Ovary (tissue), 7 donors: ENCODE measurements at regions not wholly inside any gene's neighbourhood (a gene's known extent, or its start where the extent isn't known, plus 50 kb on each side); places are given as distances from the start of the nearest gene placed in this dataset.

Experiments
- DNase-seq, 5 donors: peaks; one replicate each; pipeline ENCODE4 v3.0.0-alpha.2; 2019 to 2020
- H3K27ac ChIP-seq, 2 donors: fragments of 200-600 bp; one replicate each; pipeline versions ENCODE4 v1.5.1 to v1.8.0; 2019 to 2022
- H3K27me3 ChIP-seq: fragments of 200-600 bp; one replicate; pipeline ENCODE4 v1.8.0; 2022
- H3K36me3 ChIP-seq: fragments of 200-600 bp; sonication (generic); one replicate; pipeline ENCODE4 v1.5.1; 2019
- H3K4me1 ChIP-seq: one replicate; pipeline ENCODE4 v1.8.1; 2013; ENCODE audit warnings: mild to moderate bottlenecking, moderate library complexity; ENCODE audit not compliant: insufficient read depth
- H3K4me3 ChIP-seq: fragments of 200-600 bp; sonication (generic); one replicate; pipeline ENCODE4 v1.5.1; 2017
- H3K9me3 ChIP-seq, 2 donors: fragments of 200-600 bp in 1 of 2; sonication (generic) in 1 of 2; one replicate each; pipeline versions ENCODE4 v1.5.1 to v1.8.1; 2013 to 2019; ENCODE audit warnings: mild to moderate bottlenecking in 1 of 2, moderate library complexity in 1 of 2
- EP300 ChIP-seq: sonication (generic); formaldehyde crosslinking; IDR thresholded peaks from one replicate; pipeline ENCODE4 v1.6.1; 2017; ENCODE audit warnings: antibody characterized with exemption
- POLR2A ChIP-seq: fragments of 450-650 bp; IDR thresholded peaks from one replicate; pipeline ENCODE4 v1.6.1; 2017; ENCODE audit warnings: antibody characterized with exemption, mild to moderate bottlenecking, moderate library complexity
- WGBS, 3 donors: extraction: QIAGEN DNeasy Blood & Tissue Kit in 1 of 3; methylation state at CpG; one replicate each; pipeline versions ENCODE4 v1.1.5 to v1.1.7; 2013 to 2017; 5-methylcytosine and 5-hydroxymethylcytosine counted together
- intact Hi-C, 4 donors: fragments of 100-400 bp; cut with DNase I; formaldehyde crosslinking; loops; one replicate each; pipeline versions ENCODE4 v1.11.0 to v1.15.1; 2022 to 2023
- TF ChIP-seq, protein P1 (sequence below), 3 donors: fragments of 450-650 bp in 2 of 3; fragments of 200-600 bp in 1 of 3; IDR thresholded peaks; one replicate each; pipeline versions ENCODE4 v1.5.1 to v1.8.0; 2016 to 2022; ENCODE audit warnings: antibody characterized with exemption in 3 of 3, mild to moderate bottlenecking in 1 of 3
- donor health status: DM: no; HTN: no; CAD: no; lungs with moderate emphysema.
- donor health status: DM: no; HTN: no; CAD: no.
- donor health status: Bipolar disorder and iron deficiency.
- donor health status: DM: no; HTN: no; CAD: no.
- donor health status: DM: yes; HTN: yes; CAD: no.

DNA sequence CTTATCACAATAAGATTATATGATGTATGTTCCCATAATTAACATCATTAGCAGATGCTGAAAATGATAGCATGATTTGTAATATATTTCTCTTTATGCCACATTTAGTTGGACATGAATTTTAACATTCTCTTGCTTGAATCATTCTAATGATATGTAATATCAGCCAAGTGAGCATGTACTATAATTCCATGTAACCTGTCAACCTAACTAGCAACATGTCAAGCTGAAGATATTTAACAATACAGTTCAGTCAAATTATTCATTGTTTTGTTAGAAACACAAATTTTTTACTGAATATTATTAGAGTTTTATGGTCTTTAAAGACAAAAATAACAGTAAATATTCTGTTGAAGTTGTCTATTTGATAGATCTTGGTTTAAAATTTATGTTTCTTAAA is 920.4 kb upstream of the PCDH10 start:
- Histone ChIP-seq H3K4me3 (no peak overlapping the region), H3K9me3 (peaks cover 0 to 3% of the 10 kb centered on the region in 2 donors), H3K27ac (no peak overlapping the region), H3K4me1 (no peaks in the 10 kb centered on the region), H3K36me3 (no peaks in the 10 kb centered on the region), H3K27me3 (no peaks in the 10 kb centered on the region)
- intact Hi-C loops = no loop called here
- DNase-seq = no peak
- TF ChIP-seq, protein P1, sequence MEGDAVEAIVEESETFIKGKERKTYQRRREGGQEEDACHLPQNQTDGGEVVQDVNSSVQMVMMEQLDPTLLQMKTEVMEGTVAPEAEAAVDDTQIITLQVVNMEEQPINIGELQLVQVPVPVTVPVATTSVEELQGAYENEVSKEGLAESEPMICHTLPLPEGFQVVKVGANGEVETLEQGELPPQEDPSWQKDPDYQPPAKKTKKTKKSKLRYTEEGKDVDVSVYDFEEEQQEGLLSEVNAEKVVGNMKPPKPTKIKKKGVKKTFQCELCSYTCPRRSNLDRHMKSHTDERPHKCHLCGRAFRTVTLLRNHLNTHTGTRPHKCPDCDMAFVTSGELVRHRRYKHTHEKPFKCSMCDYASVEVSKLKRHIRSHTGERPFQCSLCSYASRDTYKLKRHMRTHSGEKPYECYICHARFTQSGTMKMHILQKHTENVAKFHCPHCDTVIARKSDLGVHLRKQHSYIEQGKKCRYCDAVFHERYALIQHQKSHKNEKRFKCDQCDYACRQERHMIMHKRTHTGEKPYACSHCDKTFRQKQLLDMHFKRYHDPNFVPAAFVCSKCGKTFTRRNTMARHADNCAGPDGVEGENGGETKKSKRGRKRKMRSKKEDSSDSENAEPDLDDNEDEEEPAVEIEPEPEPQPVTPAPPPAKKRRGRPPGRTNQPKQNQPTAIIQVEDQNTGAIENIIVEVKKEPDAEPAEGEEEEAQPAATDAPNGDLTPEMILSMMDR (IDR thresholded peaks at IDR 0.05) = no peak
- no peak for TF ChIP-seq EP300
- no peak for TF ChIP-seq POLR2A

DNA sequence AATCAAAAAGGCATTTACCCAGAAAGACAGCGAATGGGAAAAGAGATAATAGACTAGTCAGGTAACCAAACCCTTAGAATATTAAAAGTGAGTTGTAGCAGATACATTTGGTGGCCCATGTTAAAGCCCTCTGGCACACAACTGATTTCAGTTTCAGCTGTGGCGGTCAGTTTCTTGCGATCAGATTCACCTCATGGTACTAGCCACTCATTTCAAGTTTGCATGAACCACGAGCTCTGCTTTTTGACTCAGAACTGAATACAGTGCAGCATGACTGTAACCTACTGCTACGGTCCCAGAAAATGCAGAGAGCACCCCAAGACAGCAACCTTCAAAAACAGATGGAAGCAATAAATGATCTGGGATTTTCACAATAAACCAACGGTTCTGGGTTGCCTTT is 919.1 kb upstream of the PCDH10 start:
- H3K4me3 ChIP-seq = no peak overlapping the region
- 75 to 85% (median 80%) methylated on average over 6 of the region's 6 CpGs for WGBS, 3 donors
- H3K27ac ChIP-seq = no peak overlapping the region
- intact Hi-C loops = no loop called here
- no peaks in the 10 kb centered on the region for H3K4me1 ChIP-seq
- no peak for DNase-seq
- TF ChIP-seq EP300 (no peak), POLR2A (no peak)
- TF ChIP-seq, protein P1 (IDR thresholded peaks at IDR 0.05) = no peak
- H3K36me3 ChIP-seq = no peaks in the 10 kb centered on the region
- no peaks in the 10 kb centered on the region for H3K27me3 ChIP-seq
- peaks cover 0 to 3% of the 10 kb centered on the region in 2 donors for H3K9me3 ChIP-seq

DNA sequence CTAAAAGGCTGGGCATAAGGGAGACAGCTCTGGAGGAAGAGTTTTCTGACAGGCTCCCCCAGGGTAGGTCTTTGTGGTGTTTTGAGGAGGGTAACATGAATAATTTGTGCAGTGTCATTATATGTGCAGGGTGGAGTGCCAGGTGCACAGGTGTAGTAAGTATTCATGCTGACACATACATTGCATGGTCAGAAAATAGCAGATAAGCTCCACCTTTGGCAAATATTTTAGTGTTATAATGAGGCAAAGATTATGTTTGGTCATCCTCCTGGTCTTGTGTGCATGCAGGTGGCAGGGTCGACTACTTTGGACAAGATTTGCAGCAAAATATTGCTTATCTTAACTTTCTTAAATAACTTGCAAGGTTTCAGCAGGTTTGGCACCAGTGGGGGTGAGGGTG is 910.4 kb upstream of the PCDH10 start:
- TF ChIP-seq EP300 (no peak), POLR2A (no peak)
- TF ChIP-seq, protein P1 (IDR thresholded peaks at IDR 0.05) = no peak
- intact Hi-C loops = no loop called here
- H3K36me3 ChIP-seq = no peaks in the 10 kb centered on the region
- H3K4me3 ChIP-seq = no peak overlapping the region
- no peaks in the 10 kb centered on the region for H3K27me3 ChIP-seq
- no peak overlapping the region for H3K27ac ChIP-seq
- DNase-seq = no peak
- H3K4me1 ChIP-seq = no peaks in the 10 kb centered on the region
- no peaks in the 10 kb centered on the region for H3K9me3 ChIP-seq
- 58 to 81% (median 64%) methylated on average over 1 of the region's 1 CpG for WGBS, 3 donors

DNA sequence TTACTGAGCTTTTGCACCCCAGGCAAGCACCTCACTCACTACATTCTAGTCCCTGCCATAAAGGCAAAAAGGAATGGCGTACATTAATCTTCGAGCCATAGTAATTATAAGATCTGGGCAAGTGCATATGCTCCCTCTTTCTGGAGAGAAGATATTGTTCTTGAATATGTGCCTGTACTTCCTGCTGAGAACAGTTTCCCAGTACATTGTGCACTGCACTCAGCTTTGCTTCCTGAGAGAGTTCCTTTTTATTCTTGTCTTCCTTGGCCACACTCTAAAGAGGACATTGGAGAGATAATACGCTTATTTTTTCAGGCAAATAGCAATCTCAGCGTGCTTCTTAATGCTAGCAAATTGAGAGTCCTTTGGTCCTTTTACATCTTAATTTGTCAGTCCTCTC is 909.0 kb upstream of the PCDH10 start:
- DNase-seq = no peak
- WGBS, 3 donors = 57 to 74% (median 67%) methylated on average over 4 of the region's 4 CpGs
- no peaks in the 10 kb centered on the region for H3K36me3 ChIP-seq
- intact Hi-C loops = no loop called here
- H3K27ac ChIP-seq = no peak overlapping the region
- no peak overlapping the region for H3K4me3 ChIP-seq
- no peak for TF ChIP-seq POLR2A
- no peak for TF ChIP-seq EP300
- TF ChIP-seq, protein P1 (IDR thresholded peaks at IDR 0.05) = no peak
- no peaks in the 10 kb centered on the region for H3K27me3 ChIP-seq
- no peaks in the 10 kb centered on the region for H3K4me1 ChIP-seq
- no peaks in the 10 kb centered on the region for H3K9me3 ChIP-seq

DNA sequence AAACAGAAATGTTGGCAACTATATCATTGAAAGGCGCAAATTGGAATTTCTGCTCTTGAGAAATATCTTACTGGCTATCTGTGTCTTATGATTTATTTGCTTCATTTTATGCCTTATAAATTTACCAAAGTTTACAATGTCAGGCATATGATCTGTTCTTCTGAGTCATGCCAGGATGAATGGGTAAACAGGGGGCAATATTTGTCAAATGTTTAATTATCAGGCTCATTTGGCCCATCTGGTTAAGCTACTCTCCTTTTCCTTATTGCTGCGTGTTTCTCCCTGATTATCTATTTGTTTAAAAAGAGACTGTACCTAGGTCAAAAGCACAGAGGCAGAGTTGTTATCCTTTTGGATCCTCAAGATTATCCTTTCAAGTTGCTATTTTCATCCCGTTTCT is 903.8 kb upstream of the PCDH10 start:
- TF ChIP-seq EP300 (no peak), POLR2A (no peak)
- TF ChIP-seq, protein P1 (IDR thresholded peaks at IDR 0.05) = no peak
- H3K27ac ChIP-seq = no peak overlapping the region
- no peaks in the 10 kb centered on the region for H3K9me3 ChIP-seq
- no peak for DNase-seq
- no peaks in the 10 kb centered on the region for H3K27me3 ChIP-seq
- no peaks in the 10 kb centered on the region for H3K4me1 ChIP-seq
- intact Hi-C loops = no loop called here
- 57 to 64% (median 59%) methylated on average over 3 of the region's 3 CpGs for WGBS, 3 donors
- H3K36me3 ChIP-seq = no peaks in the 10 kb centered on the region
- H3K4me3 ChIP-seq = no peak overlapping the region
